Ramos (cell line): ENCODE measurements at regions not wholly inside any gene's neighbourhood (a gene's known extent, or its start where the extent isn't known, plus 50 kb on each side); places are given as distances from the start of the nearest gene placed in this dataset.
"Not testable (repeated sequence)": the region's sequence is repeated elsewhere in the genome, so short reads cannot be mapped to it uniquely, and the experiment has no call there.

Source experiments
- in situ Hi-C: fragments of 300-500 bp; cut with MboI; formaldehyde crosslinking; loops from one replicate; pipeline ENCODE4 v1.14.3; 2022; ENCODE audit warnings: low sequenced_read_pairs; ENCODE audit not compliant: unreplicated experiment

DNA sequence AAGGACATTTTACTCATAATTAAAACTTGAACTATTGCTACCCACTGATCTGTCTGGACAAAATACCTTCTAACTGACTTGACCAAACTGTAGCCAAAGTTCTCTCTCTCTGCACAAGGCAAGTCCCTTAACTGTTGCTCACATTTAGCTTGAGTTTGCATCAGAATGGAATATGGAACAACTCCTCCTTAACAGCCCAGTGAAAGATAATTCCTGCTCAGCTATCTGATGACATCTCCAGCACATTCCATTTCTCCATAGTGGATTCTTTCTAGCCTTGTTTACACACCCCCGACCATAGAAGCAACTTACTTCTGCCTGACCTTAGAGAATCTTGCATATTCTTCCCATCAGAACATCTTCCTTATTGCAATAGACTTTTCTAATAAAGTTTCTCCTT is 317.2 kb upstream of the CDH2 start:
- in situ Hi-C loops, result no loop called here

GRCh38 chr18:28485918-28486317 is 309.0 kb upstream of the CDH2 start:
- in situ Hi-C loops, result no loop called here

GRCh38 chr18:28485210-28485801 is 308.4 kb upstream of the CDH2 start:
- in situ Hi-C loops, result no loop called here

- in situ Hi-C loops, result no loop called here
Measured at GRCh38 chr18:28478531-28478930, 301.6 kb upstream of the CDH2 start.

DNA sequence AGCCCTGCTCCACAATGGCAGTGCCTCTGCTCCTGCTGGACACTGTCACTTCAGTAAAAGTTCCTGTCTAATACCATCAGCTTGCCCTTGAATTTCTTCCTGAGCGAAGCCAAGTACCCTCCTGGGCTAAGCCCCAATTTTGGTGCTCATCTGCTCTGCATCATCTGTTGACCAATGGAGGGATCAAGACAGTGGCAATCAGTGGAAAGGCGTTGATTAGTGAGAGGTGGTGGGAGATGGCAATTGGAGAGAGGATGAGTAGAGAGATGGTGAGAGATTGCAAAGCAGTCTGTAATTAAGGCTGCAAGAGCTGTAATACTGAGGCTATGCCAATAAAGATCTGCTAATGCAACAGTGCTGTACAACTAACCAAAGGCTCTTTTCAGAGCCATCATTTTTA is 299.4 kb upstream of the CDH2 start:
- in situ Hi-C loops, result no loop called here

DNA sequence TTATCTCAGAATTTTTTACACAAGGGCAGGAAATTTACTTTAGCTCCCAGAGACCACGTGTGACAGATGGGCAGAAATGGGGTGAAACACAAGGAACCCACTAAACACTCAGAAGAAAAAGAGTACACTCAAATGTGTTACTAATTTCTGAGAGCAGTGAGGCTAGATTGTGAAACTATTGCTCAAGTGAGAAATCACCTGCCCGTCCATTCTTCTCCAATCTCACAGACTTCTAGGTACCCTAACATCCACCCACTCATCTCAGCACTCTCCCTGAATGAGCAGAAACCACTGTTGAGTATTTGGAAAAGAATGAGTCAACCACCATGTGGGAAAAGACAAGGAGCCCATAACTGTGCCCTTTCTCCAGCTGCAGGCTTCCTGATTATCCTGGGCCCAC is 293.0 kb upstream of the CDH2 start:
- in situ Hi-C loops, result no loop called here

DNA sequence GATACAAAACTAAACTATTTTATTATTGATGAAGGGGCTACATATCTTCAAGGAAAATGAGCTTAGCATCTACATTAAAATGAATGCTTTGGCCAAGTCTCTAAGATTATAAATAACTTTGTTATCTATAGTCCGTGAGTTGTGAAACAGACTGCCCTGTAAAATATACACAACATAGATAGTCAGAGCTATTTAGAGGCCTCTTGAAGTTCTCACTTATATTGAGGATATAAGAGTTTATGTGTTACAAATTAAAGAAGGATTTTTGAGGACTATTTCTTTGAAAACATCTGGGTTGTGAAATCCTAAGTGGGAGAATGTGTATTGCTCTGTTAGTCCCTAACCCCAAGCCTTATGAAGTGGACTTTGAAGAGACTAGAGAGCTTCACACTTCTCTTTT is 292.0 kb upstream of the CDH2 start:
- in situ Hi-C loops, result no loop called here

DNA sequence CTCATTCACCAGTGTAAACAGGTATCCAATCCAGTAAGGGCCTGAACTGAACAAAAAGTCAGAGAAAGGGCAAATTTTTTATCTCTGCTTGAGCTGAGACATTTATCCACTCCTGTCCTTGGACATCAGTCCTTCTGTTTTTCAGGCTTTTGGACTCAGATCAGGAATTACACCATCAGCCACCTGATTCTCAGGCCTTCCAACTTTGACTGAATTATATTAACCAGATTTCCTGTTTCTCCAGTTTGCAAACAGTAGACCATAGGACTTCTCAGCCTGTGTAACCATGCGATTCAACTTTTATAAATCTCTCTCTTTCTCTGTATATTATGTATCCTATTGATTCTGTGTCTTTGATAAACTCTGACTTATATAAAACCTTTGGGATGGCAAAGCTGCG is 289.3 kb upstream of the CDH2 start:
- in situ Hi-C loops, result no loop called here

DNA sequence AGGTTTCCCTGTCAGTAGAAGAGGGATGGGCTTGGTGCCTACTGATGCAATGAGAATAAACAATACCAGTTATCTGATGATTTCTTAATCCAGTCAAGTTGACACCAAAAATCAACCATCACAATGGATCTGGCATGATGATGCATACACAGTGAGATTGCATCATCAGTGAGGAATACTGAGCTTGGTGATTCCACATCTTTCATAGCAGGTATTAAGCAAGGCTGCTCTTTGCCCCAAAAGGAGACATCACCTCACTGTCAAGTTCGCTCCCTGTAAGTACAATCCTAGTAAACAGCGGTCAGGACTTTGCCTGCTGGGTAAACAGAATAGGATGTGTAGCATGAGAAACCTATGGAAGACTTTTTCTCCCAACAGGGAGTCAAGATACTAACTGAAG is 282.7 kb upstream of the CDH2 start:
- in situ Hi-C loops, result no loop called here

GRCh38 chr18:28458751-28459150 is 281.8 kb upstream of the CDH2 start:
- in situ Hi-C loops, result no loop called here

DNA sequence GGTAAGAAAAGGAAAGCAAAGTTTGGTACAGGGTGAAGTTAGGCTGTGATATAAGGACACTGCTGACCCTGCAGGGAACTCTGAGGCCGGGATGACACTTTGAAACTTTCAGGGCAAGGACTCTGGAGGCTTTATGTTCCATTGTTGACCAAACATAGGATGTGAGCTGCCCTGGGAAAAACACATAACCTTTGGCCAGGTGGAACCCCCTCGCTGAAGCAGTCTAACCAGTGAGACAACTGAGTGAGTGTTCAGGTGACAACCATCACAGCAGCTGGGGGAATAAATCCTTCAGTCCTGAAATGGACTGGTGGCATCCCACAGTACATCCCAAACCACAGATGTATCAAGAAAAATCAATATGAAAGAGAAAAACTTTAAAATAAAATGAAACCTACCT is 280.9 kb upstream of the CDH2 start:
- in situ Hi-C loops, result no loop called here

DNA sequence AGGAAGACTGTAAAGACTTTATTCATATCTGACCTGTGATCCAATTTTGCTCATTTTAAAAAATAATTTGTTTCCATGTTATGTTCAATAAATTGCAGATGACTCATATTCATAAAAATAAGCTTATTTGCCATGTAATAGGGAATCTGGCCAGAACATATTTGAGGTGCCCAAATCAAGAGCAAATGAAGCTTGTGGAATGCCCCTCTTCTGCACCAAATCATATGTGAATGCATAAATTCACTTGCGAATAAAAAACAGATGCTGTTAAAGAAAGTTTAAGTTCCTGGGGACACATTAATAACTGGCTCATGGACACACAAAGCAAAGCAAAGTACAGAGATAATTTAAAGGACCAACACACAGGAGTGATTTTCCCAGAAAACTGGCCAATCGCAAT is 279.0 kb upstream of the CDH2 start:
- in situ Hi-C loops, result no loop called here

DNA sequence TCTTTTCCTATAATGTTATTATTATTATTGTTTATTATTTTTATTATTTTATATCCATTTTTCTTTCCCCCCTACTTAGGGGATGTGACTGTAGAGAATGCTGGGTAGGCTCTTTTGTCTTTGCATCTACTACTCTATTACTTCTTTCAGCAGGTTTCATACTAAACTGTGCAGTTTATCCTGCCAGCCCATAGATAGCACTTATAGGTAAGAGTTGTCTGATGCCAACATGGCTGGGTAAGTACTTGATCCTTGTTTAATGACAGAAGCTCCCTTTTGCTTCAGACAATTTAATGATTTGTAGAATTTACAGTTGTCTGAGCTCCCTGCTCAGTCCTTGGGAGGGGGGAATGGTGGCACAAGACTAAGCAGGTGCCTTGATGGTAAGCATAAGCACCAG is 262.9 kb upstream of the CDH2 start:
- in situ Hi-C loops, result no loop called here

DNA sequence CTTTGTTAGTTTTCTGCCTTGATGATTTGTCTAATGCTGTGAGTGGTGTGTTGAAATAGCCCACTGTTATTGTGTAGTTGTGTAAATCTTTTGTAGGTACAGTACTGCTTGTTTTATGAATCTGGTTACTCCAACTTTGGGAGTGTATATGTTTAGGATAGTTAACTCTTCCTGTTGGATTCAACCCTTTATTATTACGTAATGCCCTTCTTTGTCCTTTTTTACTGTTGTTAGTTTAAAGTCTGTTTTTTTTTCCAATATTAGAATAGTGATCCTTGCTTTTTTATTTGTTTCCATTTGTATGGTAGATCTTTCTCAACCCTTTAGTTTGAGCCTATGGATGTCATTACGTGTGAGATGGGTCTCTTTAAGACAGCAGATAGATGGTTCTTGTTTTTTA is 261.5 kb upstream of the CDH2 start:
- in situ Hi-C loops, result no loop called here

DNA sequence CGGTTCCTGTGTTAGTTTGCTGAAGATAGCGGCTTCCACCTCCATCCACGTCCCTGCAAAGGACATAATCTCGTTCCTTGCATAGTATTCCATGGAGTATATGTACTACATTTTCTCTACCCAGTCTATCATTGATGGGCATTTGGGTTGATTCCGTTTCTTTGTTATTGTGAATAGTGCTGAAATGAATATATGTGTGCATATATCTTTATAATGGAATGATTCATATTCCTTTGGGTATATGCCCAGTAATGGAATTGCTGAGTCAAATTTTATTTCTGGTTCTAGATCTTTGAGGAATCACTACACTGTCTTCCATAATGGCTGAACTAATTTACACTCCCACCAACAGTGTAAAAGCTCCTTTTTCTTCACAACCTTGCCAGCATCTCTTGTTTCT is 255.4 kb upstream of the CDH2 start:
- in situ Hi-C loops, result no loop called here

GRCh38 chr18:28425886-28426285 is 249.0 kb upstream of the CDH2 start:
- in situ Hi-C loops, result no loop called here

- in situ Hi-C loops, result no loop called here
Measured at GRCh38 chr18:28422577-28422976, 245.6 kb upstream of the CDH2 start.

- in situ Hi-C loops, result not testable (repeated sequence)
Measured at GRCh38 chr18:28421950-28422349, 245.0 kb upstream of the CDH2 start.

DNA sequence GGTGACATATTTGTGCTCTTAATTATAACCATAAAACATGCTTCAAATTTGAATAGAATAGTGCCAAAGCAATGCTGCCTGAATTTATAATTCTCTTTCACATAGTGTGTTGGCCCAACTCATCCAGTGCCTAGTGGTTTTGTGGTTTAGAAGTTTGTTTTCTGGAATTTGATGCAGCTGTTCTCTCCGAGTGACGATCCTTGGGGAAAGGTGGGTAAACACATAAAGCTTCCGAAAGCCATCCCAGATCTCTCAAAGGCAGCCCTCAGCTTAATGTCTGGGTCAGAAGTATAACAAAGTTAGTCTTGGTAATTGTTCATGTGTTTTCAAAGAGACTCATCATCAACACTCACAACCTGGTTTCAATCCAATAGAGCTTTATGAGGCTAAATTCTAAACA is 235.6 kb upstream of the CDH2 start:
- in situ Hi-C loops, result no loop called here

GRCh38 chr18:28411806-28412205 is 234.9 kb upstream of the CDH2 start:
- in situ Hi-C loops, result no loop called here

- in situ Hi-C loops, result no loop called here
Measured at GRCh38 chr18:28409811-28410210, 232.9 kb upstream of the CDH2 start.

DNA sequence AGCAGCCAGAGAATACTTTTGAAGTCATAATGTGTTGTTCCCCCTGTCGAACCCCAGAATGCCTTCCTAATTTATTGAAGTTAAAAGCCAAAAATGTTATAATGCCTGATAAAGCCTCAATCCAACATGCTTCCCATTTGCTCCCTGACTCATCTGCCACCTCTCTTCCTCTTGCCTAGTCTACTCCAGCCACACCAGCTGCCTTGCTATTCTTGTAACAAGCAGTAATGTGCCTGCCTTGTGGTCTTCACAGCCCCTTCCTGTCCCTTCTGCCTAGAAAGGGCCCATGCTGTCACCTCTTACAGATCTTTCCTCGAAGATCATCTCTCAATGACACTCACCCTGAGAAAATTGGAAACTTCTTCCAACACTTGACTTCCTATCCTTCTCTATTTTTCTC is 231.6 kb upstream of the CDH2 start:
- in situ Hi-C loops, result no loop called here

DNA sequence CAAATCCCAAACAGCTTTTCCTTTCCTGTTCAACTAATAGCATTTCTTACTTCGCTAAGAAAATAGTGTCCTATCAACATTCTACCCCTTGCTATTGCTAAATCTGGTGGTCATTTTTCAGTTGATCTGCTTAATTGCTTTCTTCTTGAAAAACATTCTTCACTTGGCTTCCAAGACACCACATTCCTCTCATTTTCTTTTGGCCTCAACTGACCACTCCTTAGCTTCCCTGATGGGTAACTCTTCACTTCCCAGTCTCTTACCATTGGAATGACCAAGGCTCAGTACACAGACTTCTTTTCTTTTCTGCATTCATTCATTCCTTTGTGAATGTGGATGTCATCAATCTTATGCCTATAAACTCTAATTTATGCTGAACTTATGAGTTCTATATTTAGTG is 230.8 kb upstream of the CDH2 start:
- in situ Hi-C loops, result no loop called here
